ENCODE measurements at regions not wholly inside any gene's neighbourhood (a gene's known extent, or its start where the extent isn't known, plus 50 kb on each side); places are given as distances from the start of the nearest gene placed in this dataset.

- in situ Hi-C loops (cut with MboI; ENCODE audit: low pct_unique_long_range_greater_than_20kb, low sequenced_read_pairs, unreplicated experiment) = no loop called here
- no peak for TF ChIP-seq CTCF (IDR thresholded peaks at IDR 0.05; ENCODE audit: extremely low read depth, insufficient read depth, missing control alignments)
- no peak for DNase-seq (ENCODE audit: low spot score)
Observed at GRCh38 chr18:24913507-24914170, 438.3 kb downstream of the ZNF521 start.

- DNase-seq (ENCODE audit: low spot score) = no peak
- no peak for TF ChIP-seq CTCF (IDR thresholded peaks at IDR 0.05; ENCODE audit: extremely low read depth, insufficient read depth, missing control alignments)
- in situ Hi-C loops (cut with MboI; ENCODE audit: low pct_unique_long_range_greater_than_20kb, low sequenced_read_pairs, unreplicated experiment) = no loop called here
Observed at GRCh38 chr18:24914171-24914525, 437.8 kb downstream of the ZNF521 start.

- TF ChIP-seq CTCF (IDR thresholded peaks at IDR 0.05; ENCODE audit: extremely low read depth, insufficient read depth, missing control alignments) = no peak
- DNase-seq (ENCODE audit: low spot score) = no peak
- in situ Hi-C loops (cut with MboI; ENCODE audit: low pct_unique_long_range_greater_than_20kb, low sequenced_read_pairs, unreplicated experiment) = no loop called here
Observed at GRCh38 chr18:24914685-24915084, 437.3 kb downstream of the ZNF521 start.

- TF ChIP-seq CTCF (IDR thresholded peaks at IDR 0.05; ENCODE audit: extremely low read depth, insufficient read depth, missing control alignments) = no peak
- in situ Hi-C loops (cut with MboI; ENCODE audit: low pct_unique_long_range_greater_than_20kb, low sequenced_read_pairs, unreplicated experiment) = no loop called here
- no peak for DNase-seq (ENCODE audit: low spot score)
Observed at GRCh38 chr18:24915547-24915946, 436.4 kb downstream of the ZNF521 start.

GRCh38 chr18:24917767-24918166 lies 434.2 kb downstream of the ZNF521 start:
- no peak for DNase-seq (ENCODE audit: low spot score)
- in situ Hi-C loops (cut with MboI; ENCODE audit: low pct_unique_long_range_greater_than_20kb, low sequenced_read_pairs, unreplicated experiment) = no loop called here
- TF ChIP-seq CTCF (IDR thresholded peaks at IDR 0.05; ENCODE audit: extremely low read depth, insufficient read depth, missing control alignments) = no peak

GRCh38 chr18:24918257-24918656 lies 433.7 kb downstream of the ZNF521 start:
- in situ Hi-C loops (cut with MboI; ENCODE audit: low pct_unique_long_range_greater_than_20kb, low sequenced_read_pairs, unreplicated experiment) = no loop called here
- no peak for DNase-seq (ENCODE audit: low spot score)
- no peak for TF ChIP-seq CTCF (IDR thresholded peaks at IDR 0.05; ENCODE audit: extremely low read depth, insufficient read depth, missing control alignments)
